IMR-90 (cell line): ENCODE measurements at regions not wholly inside any gene's neighbourhood (a gene's known extent, or its start where the extent isn't known, plus 50 kb on each side); places are given as distances from the start of the nearest gene placed in this dataset.

Experiments used
- ATAC-seq: fragments of 200-7000 bp; cut with Tn5 transposase; 2 replicates; pipeline ENCODE4 v1.9.1; 2020; ENCODE audit warnings: low read depth, mild to moderate bottlenecking, moderate library complexity
- BruUV-seq: library from RNA; stranded (reverse); fragments of 400-500 nt; replicated peaks from 2 replicates; lab custom pipeline; 2021; lab: Mats Ljungman, UMichigan
- CTCF ChIA-PET: fragments of 300-600 bp; formaldehyde crosslinking; extraction: SDS; loops from one replicate; lab custom pipeline; 2021; ENCODE audit warnings: antibody characterized with exemption; lab: Yijun Ruan, JAX
- POLR2A ChIA-PET: fragments of 300-600 bp; sonication (Branson Sonifier 250); formaldehyde crosslinking; loops from one replicate; lab custom pipeline; 2022; ENCODE audit warnings: antibody characterized with exemption; ENCODE audit not compliant: unreplicated experiment; lab: Charles Lee
- DNase-seq: peaks from one replicate; pipeline ENCODE4 v3.0.0; 2013
- H2AFZ ChIP-seq: replicated peaks from 2 replicates; pipeline ENCODE3; 2013; ENCODE audit warnings: low read length, mild to moderate bottlenecking; ENCODE audit not compliant: poor library complexity
- H2AK5ac ChIP-seq: 2 replicates; pipeline ENCODE4 v1.6.1; 2013; ENCODE audit warnings: low read depth, low read length, inconsistent platforms
- H2AK9ac ChIP-seq: replicated peaks from 2 replicates; pipeline ENCODE3; 2013; ENCODE audit warnings: mild to moderate bottlenecking, low read depth, low read length, moderate library complexity; ENCODE audit not compliant: poor library complexity
- H2BK120ac ChIP-seq: 2 replicates; pipeline ENCODE4 v1.6.1; 2013; ENCODE audit warnings: low read depth, low read length, inconsistent platforms
- H2BK15ac ChIP-seq: 3 replicates; pipeline ENCODE4 v1.6.1; 2013; ENCODE audit warnings: low read depth, low read length, inconsistent platforms
- H2BK20ac ChIP-seq: 2 replicates; pipeline ENCODE4 v1.6.1; 2013; ENCODE audit warnings: low read depth, mild to moderate bottlenecking, inconsistent platforms, low read length, moderate library complexity
- H2BK5ac ChIP-seq: 2 replicates; pipeline ENCODE4 v1.6.1; 2013; ENCODE audit warnings: mild to moderate bottlenecking, low read depth, low read length, inconsistent platforms; ENCODE audit not compliant: poor library complexity, severe bottlenecking
- H3K14ac ChIP-seq: replicated peaks from 2 replicates; pipeline ENCODE4 v1.6.1; 2013; ENCODE audit warnings: low read depth, low read length, inconsistent platforms
- H3K18ac ChIP-seq: 2 replicates; pipeline ENCODE4 v1.6.1; 2013; ENCODE audit warnings: low read depth, low read length, control low read depth
- H3K23ac ChIP-seq: 2 replicates; pipeline ENCODE4 v1.6.1; 2013; ENCODE audit warnings: low read depth, low read length, inconsistent platforms
- H3K27ac ChIP-seq: 2 replicates; pipeline ENCODE4 v1.5.1; 2013; ENCODE audit warnings: mild to moderate bottlenecking, control low read depth, low read length; ENCODE audit not compliant: insufficient read depth
- H3K27me3 ChIP-seq: 2 replicates; pipeline ENCODE4 v1.6.1; 2013; ENCODE audit warnings: low read length; ENCODE audit not compliant: control insufficient read depth, insufficient read depth
- H3K36me3 ChIP-seq: 2 replicates; pipeline ENCODE4 v1.6.1; 2013; ENCODE audit warnings: low read length, mixed read lengths; ENCODE audit not compliant: control insufficient read depth, insufficient read depth
- H3K4ac ChIP-seq: 2 replicates; pipeline ENCODE4 v1.6.1; 2013; ENCODE audit warnings: low read depth, low read length, inconsistent platforms
- H3K4me1 ChIP-seq: 2 replicates; pipeline ENCODE4 v1.6.1; 2013; ENCODE audit warnings: low read length, mixed read lengths; ENCODE audit not compliant: control insufficient read depth, insufficient read depth
- H3K4me2 ChIP-seq: 2 replicates; pipeline ENCODE4 v1.6.1; 2013; ENCODE audit warnings: low read depth, mild to moderate bottlenecking, control low read depth, low read length, moderate library complexity
- H3K4me3 ChIP-seq: 2 replicates; pipeline ENCODE4 v1.5.1; 2013; ENCODE audit warnings: low read depth, mild to moderate bottlenecking, control low read depth, low read length, moderate library complexity; ENCODE audit not compliant: insufficient read depth
- H3K56ac ChIP-seq: 2 replicates; pipeline ENCODE4 v1.6.1; 2013; ENCODE audit warnings: low read length, inconsistent platforms; ENCODE audit not compliant: insufficient read depth; ENCODE audit errors: extremely low read depth
- H3K79me1 ChIP-seq, 2 experiments: 2 replicates each; pipeline ENCODE4 v1.6.1; 2013; ENCODE audit warnings: low read length in 2 of 2, inconsistent platforms in 1 of 2, low read depth in 1 of 2
- H3K9ac ChIP-seq: 2 replicates; pipeline ENCODE4 v1.6.1; 2013; ENCODE audit warnings: low read depth, low read length, control low read depth
- H3K9me1 ChIP-seq: 2 replicates; pipeline ENCODE4 v1.6.1; 2013; ENCODE audit warnings: low read length, inconsistent platforms; ENCODE audit not compliant: insufficient read depth
- H3K9me3 ChIP-seq: 2 replicates; pipeline ENCODE4 v1.6.1; 2013; ENCODE audit warnings: low read length; ENCODE audit not compliant: control insufficient read depth, insufficient read depth
- H4K20me1 ChIP-seq: 2 replicates; pipeline ENCODE4 v1.6.1; 2013; ENCODE audit warnings: low read length, inconsistent platforms; ENCODE audit not compliant: insufficient read depth
- H4K5ac ChIP-seq: 2 replicates; pipeline ENCODE4 v1.6.1; 2013; ENCODE audit warnings: mild to moderate bottlenecking, low read depth, low read length, control low read depth
- H4K8ac ChIP-seq, 2 experiments: 2 replicates each; pipeline ENCODE4 v1.6.1; 2013; ENCODE audit warnings: low read depth in 2 of 2, low read length in 2 of 2, control low read depth in 1 of 2, inconsistent platforms in 1 of 2
- H4K91ac ChIP-seq: 2 replicates; pipeline ENCODE4 v1.6.1; 2013; ENCODE audit warnings: low read depth, low read length, inconsistent platforms; ENCODE audit not compliant: insufficient read depth
- CEBPB ChIP-seq: IDR thresholded peaks from 2 replicates; pipeline ENCODE4 v1.6.1; 2012; ENCODE audit warnings: low read depth, low read length, improper control_type of control experiment
- FOS ChIP-seq: fragments of 150-350 bp; IDR thresholded peaks from 2 replicates; pipeline ENCODE4 v1.6.1; 2016; ENCODE audit warnings: low read depth, low read length
- MAFK ChIP-seq: IDR thresholded peaks from 2 replicates; pipeline ENCODE4 v1.6.1; 2012; ENCODE audit warnings: low read depth, low read length, improper control_type of control experiment
- WGBS, 2 experiments: methylation state at CpG; one replicate each; pipeline versions ENCODE4 v1.1.5 to v1.1.7; 2013; ENCODE audit warnings: missing lambda C conversion rate in 2 of 2; ENCODE audit not compliant: insufficient read length in 1 of 2; ENCODE audit errors: extremely low coverage in 2 of 2; 5-methylcytosine and 5-hydroxymethylcytosine counted together
- dilution Hi-C: fragments of 300-500 bp; cut with HindIII; formaldehyde crosslinking; loops from one replicate; pipeline ENCODE4 v1.14.3; 2018; ENCODE audit warnings: low sequenced_read_pairs; ENCODE audit not compliant: unreplicated experiment
- in situ Hi-C: fragments of 300-500 bp; cut with MboI; formaldehyde crosslinking; loops from 3 replicates; pipeline ENCODE4 v1.14.3; 2019; ENCODE audit warnings: low sequenced_read_pairs, inconsistent platforms, mixed read lengths
- intact Hi-C: fragments of 100-400 bp; cut with micrococcal nuclease; formaldehyde crosslinking; loops from 2 replicates; pipeline ENCODE4 v1.10.0; 2022
- TF ChIP-seq, protein P1 (sequence below): fragments of 150-350 bp; IDR thresholded peaks from 2 replicates; pipeline ENCODE4 v1.6.1; 2016; ENCODE audit warnings: low read depth, mild to moderate bottlenecking, low read length, moderate library complexity, borderline replicate concordance

DNA sequence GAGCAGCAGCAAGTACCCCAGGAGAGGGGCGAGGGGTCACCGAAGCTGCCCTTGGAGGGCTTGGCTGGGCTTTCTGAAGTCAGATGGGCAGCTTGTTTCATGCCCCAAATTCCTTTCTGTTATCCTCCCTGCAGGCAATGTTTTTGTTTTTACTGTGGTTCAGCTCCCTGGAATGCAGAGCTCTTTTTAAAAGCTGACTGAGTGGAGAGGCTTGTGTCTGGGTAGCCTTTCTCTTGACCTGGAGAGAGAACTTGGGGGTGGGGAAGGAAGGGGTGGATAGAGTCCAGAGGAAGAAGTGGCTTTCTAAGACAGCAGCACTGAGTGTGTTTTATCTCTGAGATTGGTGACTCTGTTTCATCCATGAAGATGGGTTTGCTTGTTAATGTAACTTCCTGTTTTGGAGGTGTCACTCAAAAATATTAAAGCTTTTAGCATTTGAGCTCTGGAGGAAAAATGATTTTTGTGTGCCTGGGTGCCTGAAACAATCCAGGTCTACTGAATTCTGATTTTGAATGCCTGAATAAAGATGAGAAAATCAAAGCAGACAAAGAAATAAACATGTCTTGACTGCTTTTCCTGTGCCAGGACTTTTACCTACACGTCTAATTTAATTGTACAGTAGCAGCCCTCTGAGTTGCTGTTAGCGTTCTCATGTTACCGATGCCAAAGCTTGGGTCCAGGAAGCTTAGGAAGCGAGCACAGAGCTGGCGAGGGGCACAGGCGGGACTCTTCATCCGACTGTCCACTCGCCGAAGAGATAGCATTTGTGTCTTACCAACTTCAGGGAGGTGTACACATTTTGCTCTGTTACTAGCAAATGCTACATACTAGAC, 78.2 kb upstream of the EEF1E1 start (continued):
- TF ChIP-seq, protein P1, sequence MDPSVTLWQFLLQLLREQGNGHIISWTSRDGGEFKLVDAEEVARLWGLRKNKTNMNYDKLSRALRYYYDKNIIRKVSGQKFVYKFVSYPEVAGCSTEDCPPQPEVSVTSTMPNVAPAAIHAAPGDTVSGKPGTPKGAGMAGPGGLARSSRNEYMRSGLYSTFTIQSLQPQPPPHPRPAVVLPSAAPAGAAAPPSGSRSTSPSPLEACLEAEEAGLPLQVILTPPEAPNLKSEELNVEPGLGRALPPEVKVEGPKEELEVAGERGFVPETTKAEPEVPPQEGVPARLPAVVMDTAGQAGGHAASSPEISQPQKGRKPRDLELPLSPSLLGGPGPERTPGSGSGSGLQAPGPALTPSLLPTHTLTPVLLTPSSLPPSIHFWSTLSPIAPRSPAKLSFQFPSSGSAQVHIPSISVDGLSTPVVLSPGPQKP = no peak
- no peak for TF ChIP-seq CEBPB

DNA sequence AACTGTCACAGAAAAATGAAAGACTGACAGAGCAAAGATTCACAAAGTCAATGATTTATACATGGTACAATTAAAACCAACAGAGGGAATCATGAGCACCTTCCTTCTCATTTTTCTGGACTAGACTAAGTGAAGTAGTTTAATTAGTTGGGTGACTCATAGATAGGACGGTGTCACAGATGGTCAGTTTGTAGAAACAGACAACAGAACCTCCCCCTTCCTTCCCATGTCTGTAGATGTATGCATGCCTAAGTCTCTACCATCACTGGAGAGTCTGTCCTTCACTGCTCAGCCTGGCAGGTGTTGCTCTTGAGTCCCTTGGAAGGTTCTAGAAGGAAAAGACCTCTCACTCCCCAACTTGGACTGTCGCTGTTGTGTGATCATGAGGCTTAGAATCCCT, 75.4 kb upstream of the EEF1E1 start:
- Histone ChIP-seq H4K91ac (no peak overlapping the region), H3K9me3 (no peaks in the 10 kb centered on the region), H2AFZ (peak overlapping the region; percentile 69), H4K20me1 (no peaks in the 10 kb centered on the region), H3K23ac (no peak overlapping the region), H3K14ac (no peak overlapping the region), H3K4me3 (no peak overlapping the region), H2BK120ac (peak overlapping the region; percentile 51; the same call in 1 of the 2 replicates), H3K9me1 (peaks cover 10% of the 10 kb centered on the region), H3K18ac (no peak overlapping the region), H2BK20ac (peak overlapping the region; percentile 66), H3K56ac (no peak overlapping the region), H3K4me1 (peaks cover 17% of the 10 kb centered on the region), H3K79me1 (no peaks in the 10 kb centered on the region), H4K5ac (no peak overlapping the region), H2AK9ac (peak overlapping the region; percentile 30), H2BK15ac (peak overlapping the region; percentile 19; the same call in 1 of the 3 replicates), H4K8ac (no peak overlapping the region), H3K36me3 (no peaks in the 10 kb centered on the region), H2AK5ac (peak overlapping the region; percentile 13; the same call in 1 of the 2 replicates), H3K27ac (no peak overlapping the region), H3K4ac (peak overlapping the region; percentile 9; the same call in 1 of the 2 replicates), H3K9ac (no peak overlapping the region), H3K4me2 (no peak overlapping the region), H3K27me3 (no peaks in the 10 kb centered on the region), H2BK5ac (no peak overlapping the region)
- ChIA-PET POLR2A (no interaction called here), CTCF (no interaction called here)
- TF ChIP-seq MAFK (no peak), FOS (peak; percentile 16; the same call in 1 of the 2 replicates)
- peak; percentile 48 for DNase-seq
- intact Hi-C loops = no loop called here
- ATAC-seq = peak; percentile 15; the same call in 1 of the 2 replicates
- no CpG with 5 or more reads among the region's 2 CpGs for WGBS, 2 experiments
- BruUV-seq = no TSS peak
- in situ Hi-C loops = no loop called here
- dilution Hi-C loops = no loop called here
